ENCODE measurements at regions not wholly inside any gene's neighbourhood (a gene's known extent, or its start where the extent isn't known, plus 50 kb on each side); places are given as distances from the start of the nearest gene placed in this dataset.
"Not testable (repeated sequence)": the region's sequence is repeated elsewhere in the genome, so short reads cannot be mapped to it uniquely, and the experiment has no call there.

- DNase-seq, result no peak
Measured at GRCh38 chr4:100609810-100610209, 92.0 kb upstream of the EMCN start.

- not testable (repeated sequence) for DNase-seq
Measured at GRCh38 chr4:100608651-100609050, 90.8 kb upstream of the EMCN start.

- no peak for DNase-seq
Measured at GRCh38 chr4:100605144-100605543, 87.3 kb upstream of the EMCN start.

GRCh38 chr4:100593935-100594334 is 76.1 kb upstream of the EMCN start:
- DNase-seq, result no peak

- no peak for DNase-seq
Measured at GRCh38 chr4:100591161-100591876, 73.5 kb upstream of the EMCN start.

GRCh38 chr4:100590325-100590724 is 72.5 kb upstream of the EMCN start:
- DNase-seq, result no peak

GRCh38 chr4:100588076-100588475 is 70.3 kb upstream of the EMCN start:
- DNase-seq, result no peak

- no peak for DNase-seq
Measured at GRCh38 chr4:100582146-100582545, 64.3 kb upstream of the EMCN start.

- DNase-seq, result no peak
Measured at GRCh38 chr4:100581337-100581736, 63.5 kb upstream of the EMCN start.

- DNase-seq, result no peak
Measured at GRCh38 chr4:100576570-100576969, 58.7 kb upstream of the EMCN start.

- DNase-seq, result no peak
Measured at GRCh38 chr4:100574607-100575006, 56.8 kb upstream of the EMCN start.

GRCh38 chr4:100569196-100569595 is 51.4 kb upstream of the EMCN start:
- DNase-seq, result no peak
